NOMO-1 treated with dmso at 0.1 percent for 144 hours (cell line): ENCODE measurements at regions not wholly inside any gene's neighbourhood (a gene's known extent, or its start where the extent isn't known, plus 50 kb on each side); places are given as distances from the start of the nearest gene placed in this dataset.

Experiments used
- DNase-seq: peaks from one replicate; lab custom pipeline; 2025; ENCODE audit not compliant: unreplicated experiment; lab: John Stamatoyannopoulos, UW

DNA sequence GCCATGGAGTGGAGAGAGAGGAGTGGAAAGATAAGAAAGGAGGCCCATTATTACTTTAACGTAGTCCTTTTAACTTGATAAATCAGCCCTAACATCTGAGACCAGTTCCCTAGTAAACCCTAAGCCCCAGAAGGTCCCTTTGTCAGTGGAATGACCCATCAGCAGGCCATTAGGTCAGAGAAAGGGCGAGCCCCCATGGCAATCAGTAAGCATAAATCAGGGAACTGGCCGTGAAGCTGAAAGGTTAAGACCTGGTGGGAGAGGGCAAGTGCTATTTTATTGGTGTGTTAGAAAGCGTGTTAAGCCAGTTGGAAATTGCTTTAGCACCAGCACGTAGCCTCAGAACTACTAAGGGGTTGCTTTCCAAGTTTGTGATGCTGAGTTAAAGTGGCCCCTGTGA, 708.0 kb downstream of the BCL11B start:
- no peak for DNase-seq

- no peak for DNase-seq
Measured at GRCh38 chr14:98564541-98564940, 707.5 kb downstream of the BCL11B start.

DNA sequence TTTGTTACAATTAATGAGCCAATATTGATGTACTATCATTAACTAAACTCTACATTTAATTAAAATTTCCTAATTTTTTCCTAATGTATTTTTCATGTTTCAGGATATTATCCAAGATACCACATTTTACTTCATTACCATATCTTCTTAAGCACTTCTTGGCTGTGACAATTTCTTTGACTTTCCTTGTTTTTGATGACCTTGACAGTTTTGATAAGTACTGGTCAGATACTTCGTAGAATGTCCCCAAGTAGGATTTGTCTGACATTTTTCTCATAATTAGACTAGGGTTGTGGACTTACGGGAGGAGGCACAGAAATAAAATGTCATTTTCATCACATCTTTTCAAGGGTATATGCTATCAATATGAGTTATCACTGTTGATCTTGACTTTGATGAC, 700.9 kb downstream of the BCL11B start:
- DNase-seq: no peak

GRCh38 chr14:98573082-98573481, 698.9 kb downstream of the BCL11B start:
- no peak for DNase-seq

DNA sequence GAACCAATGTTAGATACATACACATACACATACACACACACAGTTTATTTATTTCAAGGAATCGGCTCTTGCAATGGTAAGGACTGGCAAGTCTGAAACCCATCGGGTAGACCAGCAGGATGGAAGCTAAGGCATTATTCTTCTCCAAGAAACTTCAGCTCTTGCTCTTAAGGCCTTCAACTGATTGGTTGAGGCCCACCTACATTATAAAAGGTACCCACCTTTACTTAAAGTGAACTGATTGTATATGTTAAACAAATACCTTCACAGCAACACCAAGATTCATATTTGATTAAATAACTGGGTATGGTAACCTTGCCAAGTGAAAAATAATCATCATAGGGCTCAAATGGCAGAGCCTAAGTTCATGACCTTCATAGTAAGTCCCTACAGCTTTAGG, 695.5 kb downstream of the BCL11B start:
- DNase-seq: no peak

- DNase-seq: no peak
Measured at GRCh38 chr14:98578204-98578603, 693.8 kb downstream of the BCL11B start.

GRCh38 chr14:98579140-98579539, 692.9 kb downstream of the BCL11B start:
- DNase-seq: no peak

DNA sequence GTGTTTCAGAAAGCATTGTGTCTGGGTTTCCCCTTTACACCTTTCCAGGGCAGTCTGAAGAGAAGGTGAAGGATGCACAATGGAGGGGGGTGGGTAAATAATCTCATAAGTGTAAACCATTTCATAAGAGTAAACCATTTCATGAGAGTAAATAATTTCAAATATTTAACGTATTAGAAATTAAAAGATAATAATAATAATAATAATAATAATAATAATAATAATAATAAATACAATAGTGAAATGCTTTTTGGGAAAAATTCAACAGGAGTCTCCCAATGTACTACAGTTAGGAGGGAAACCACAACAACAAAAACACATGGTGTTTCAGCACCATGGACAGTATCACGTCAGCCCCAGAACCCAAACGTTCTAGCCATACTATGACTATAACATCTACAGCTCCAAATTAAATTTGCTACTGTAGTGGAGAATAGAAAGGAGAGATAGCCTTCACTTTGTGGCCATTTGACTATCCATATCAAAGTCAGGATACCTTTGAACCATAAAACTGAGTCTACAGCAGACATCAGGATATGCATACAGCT, 691.8 kb downstream of the BCL11B start:
- DNase-seq: no peak

GRCh38 chr14:98582276-98582675, 689.7 kb downstream of the BCL11B start:
- DNase-seq: no peak

- DNase-seq: no peak
Measured at GRCh38 chr14:98591161-98591560, 680.8 kb downstream of the BCL11B start.

DNA sequence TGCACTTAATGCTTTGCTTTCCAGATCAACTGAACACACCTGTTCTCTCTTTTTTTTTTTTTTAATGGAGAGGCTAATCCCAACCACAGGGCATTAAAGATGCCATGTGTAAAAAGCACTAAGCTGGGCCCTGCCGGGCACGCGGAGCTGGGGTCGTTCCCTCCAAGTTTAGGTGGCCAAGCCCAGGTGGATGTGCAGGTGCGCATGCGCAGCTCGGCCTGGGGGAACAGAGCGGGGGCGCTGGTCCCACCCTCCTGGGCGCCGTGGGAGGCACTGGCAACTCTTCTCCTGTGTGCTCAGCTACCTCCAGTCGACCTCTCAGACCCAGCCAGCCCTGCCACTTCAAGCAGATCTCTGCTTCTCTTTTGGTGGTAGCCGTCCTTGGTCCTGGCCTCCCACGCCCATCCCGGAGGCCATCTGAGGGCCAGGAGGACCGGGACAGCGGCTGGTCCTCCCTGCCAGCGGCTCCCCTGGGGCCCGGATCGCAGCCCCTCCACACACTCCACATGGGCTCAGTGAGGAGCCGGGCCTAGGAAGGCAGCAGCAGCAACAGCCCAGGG, 679.3 kb downstream of the BCL11B start:
- no peak for DNase-seq

DNA sequence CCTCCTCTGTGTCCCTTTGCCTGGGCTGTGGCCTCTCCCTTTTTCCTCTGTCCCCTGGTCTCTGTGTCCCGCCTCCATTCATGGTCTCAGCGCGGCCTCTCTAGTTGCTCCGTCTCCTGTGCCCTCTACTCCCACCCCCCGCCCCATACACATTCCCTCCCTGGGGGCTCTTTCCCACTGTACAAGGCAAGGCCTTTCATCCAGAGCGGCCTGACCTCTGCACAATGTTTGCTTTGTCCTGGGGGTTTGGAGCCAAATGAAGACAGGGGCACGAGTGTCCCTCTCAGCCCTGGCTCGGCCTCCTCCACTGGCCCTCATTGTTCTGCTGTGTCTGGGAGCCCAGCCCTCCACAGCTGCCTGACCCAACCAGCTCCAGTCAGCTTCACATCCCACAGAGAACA, 678.6 kb downstream of the BCL11B start:
- no peak for DNase-seq

- DNase-seq: no peak
Measured at GRCh38 chr14:98594156-98594555, 677.8 kb downstream of the BCL11B start.

DNA sequence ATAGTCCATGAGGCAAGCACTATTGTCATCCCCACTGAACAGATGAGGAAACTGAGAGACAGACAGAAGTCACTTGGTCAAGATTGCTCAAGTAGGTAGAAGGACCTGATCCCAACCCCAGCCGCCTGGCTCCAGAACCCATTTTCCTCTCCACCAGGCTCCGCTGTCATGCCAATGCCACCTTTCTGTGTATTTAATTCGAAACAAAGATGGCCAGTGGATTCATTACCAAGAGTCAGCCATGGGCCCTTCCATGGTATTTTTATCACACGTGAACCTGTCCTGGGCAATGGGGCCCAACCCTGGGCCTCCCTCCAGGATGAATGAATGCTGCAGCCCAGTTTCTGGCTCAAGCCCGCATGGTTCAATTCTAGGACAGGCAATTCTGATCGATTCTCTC, 673.4 kb downstream of the BCL11B start:
- no peak for DNase-seq

GRCh38 chr14:98599082-98599481, 672.9 kb downstream of the BCL11B start:
- DNase-seq: no peak

GRCh38 chr14:98602983-98603382, 669.0 kb downstream of the BCL11B start:
- DNase-seq: no peak

- DNase-seq: no peak
Measured at GRCh38 chr14:98605043-98605442, 667.0 kb downstream of the BCL11B start.

GRCh38 chr14:98606041-98606640, 665.9 kb downstream of the BCL11B start:
- no peak for DNase-seq

DNA sequence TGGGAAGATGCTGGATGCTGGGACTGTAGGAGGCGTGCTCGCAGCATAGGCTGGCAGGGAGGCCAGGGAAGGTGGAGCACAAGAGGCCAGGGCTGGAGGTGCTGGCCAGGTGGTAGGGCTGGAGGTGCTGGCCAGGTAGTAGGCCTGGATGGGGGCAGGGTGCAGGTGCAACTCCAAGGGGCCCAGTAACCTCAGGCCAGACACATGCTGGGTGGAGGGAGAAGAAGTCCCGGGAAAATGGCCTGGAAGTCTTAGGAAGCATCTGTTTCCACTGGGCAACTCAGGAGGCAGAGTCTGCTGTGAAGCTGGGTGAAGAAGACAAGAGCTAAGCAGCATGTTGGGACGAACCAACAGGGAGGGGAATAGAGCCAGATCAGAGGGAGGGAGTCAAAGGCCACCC, 665.2 kb downstream of the BCL11B start:
- no peak for DNase-seq

DNA sequence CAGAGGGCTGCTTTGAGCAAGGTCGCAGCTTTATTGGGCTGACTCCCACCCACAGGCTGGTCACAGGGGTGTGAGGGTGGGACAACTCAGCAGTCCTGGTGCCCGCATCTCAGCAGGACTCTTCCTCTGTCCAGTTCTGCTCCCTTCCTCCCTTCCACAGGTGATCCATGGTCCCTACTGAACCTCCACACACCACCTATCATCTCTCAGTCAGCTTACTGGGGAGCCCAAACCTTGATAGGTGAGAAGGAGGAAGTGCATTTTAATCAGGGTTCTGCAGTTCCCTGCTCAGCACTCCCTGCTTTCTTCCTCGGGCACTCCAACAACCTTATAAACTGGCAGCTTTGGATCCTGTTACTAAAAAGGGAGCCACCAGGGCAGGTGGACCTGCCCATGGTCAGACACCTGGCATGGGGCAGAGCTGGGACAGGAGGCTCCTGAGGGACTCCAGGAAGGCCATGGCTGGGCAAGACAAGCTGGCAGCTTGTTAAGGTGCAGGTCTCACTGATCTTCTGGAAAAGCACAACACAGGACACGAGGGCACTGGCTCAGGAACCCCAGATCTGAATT, 664.6 kb downstream of the BCL11B start:
- DNase-seq: no peak

DNA sequence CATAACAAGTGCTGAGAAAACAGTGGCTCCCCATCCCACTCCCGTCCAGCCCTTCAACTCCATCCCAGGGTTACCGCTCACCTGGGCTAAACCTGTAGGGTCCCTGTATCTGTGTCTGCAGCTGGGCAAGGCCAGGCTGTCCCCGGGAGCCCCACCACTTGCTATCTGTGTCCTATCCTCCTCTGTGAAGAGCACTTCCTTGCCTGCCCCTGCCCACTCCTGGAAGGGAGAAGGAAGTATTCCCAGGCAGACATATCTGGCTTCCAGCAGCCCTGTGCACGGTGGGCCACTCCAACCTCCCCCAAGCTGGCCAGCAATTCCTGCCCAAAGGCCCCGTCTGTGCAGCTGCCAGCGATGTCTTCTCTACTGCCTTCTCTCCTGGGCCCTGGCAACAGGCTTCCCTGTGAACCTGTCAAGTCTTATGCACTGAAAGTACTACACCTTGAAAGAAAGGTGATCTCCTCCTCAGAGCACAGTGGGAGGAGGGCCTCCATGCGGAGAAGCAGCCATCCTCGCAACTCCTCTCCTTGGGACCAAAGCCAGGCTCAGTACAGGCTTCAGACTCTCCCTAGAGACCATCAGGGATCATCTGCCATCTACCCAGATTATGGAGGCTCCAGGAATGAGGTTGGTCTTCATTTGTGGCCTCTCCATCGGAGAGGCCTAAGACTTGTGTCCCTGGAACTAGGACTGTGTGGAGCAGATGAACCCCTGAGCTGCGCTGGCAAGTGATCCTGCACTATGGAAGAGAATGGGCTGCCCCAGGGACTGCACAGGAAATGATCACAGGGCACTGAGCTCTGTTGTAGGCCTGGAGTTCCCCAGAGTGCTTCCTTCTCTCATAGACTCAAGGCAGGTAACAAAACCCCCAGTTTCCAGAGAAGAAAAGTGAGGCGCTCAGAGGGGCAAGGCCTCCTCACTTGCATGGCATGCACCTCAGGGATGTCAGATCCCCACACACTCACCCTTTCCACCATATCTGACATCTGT, 663.6 kb downstream of the BCL11B start:
- DNase-seq: no peak
